HepG2 (cell line): ENCODE measurements at regions not wholly inside any gene's neighbourhood (a gene's known extent, or its start where the extent isn't known, plus 50 kb on each side); places are given as distances from the start of the nearest gene placed in this dataset.

Experiments used
- ATAC-seq: fragments of 200-7000 bp; cut with Tn5 transposase; 3 replicates; pipeline ENCODE4 v1.9.1; 2020; ENCODE audit warnings: mild to moderate bottlenecking, moderate library complexity
- BruUV-seq: library from RNA; stranded (reverse); fragments of 400-500 nt; replicated peaks from 2 replicates; lab custom pipeline; 2021; lab: Mats Ljungman, UMichigan
- CTCF ChIA-PET: fragments of 300-600 bp; formaldehyde crosslinking; extraction: SDS; loops from one replicate; lab custom pipeline; 2021; ENCODE audit warnings: low total read pairs, inconsistent platforms, low intra/inter-chr PET ratio; lab: Yijun Ruan, JAX
- POLR2A ChIA-PET: fragments of 350-600 bp; sonication (Branson Sonifier 250); formaldehyde crosslinking; loops from one replicate; lab custom pipeline; 2020; ENCODE audit warnings: antibody characterized with exemption, inconsistent platforms; lab: Yijun Ruan, JAX
- DNase-seq: peaks from one replicate; pipeline ENCODE4 v3.0.0-alpha.2; 2015; ENCODE audit warnings: low spot score
- FAIRE-seq: peaks from 3 replicates; lab custom pipeline; 2011; peaks lifted over from hg19 to GRCh38; lab: Jason Lieb, UNC
- H2AFZ ChIP-seq: one replicate; pipeline ENCODE4 v1.6.1; 2011; ENCODE audit warnings: low read length, inconsistent platforms
- H3K27ac ChIP-seq: fragments of 300-600 bp; 3 replicates; pipeline ENCODE4 v1.8.0; 2011; ENCODE audit warnings: mixed run types, mild to moderate bottlenecking, mixed read lengths, low read length, inconsistent platforms; ENCODE audit not compliant: insufficient read depth; ENCODE audit errors: extremely low read length
- H3K27me3 ChIP-seq, 2 experiments: fragments of 200-600 bp in 1 of 2; 2 replicates in 1 of 2; 3 replicates in 1 of 2; pipeline versions ENCODE4 v1.6.0 to v1.8.0; 2011; ENCODE audit warnings: low read length in 2 of 2, mild to moderate bottlenecking in 2 of 2, moderate library complexity in 2 of 2, inconsistent platforms in 1 of 2; ENCODE audit not compliant: insufficient read depth in 2 of 2, control insufficient read depth in 1 of 2
- H3K36me3 ChIP-seq, 2 experiments: fragments of 200-600 bp in 1 of 2; replicated peaks in 1 of 2; 2 replicates in 1 of 2; 3 replicates in 1 of 2; pipeline versions ENCODE4 v1.5.1 to v1.8.0; 2011; ENCODE audit warnings: low read length in 2 of 2, inconsistent platforms in 1 of 2; ENCODE audit not compliant: insufficient read depth in 2 of 2, control insufficient read depth in 1 of 2
- H3K4me1 ChIP-seq: 2 replicates; pipeline ENCODE4 v1.5.1; 2012; ENCODE audit warnings: low read length, inconsistent platforms; ENCODE audit not compliant: insufficient read depth
- H3K4me2 ChIP-seq: 2 replicates; pipeline ENCODE4 v1.6.0; 2011; ENCODE audit warnings: low read depth, low read length, inconsistent platforms
- H3K4me3 ChIP-seq, 3 experiments: fragments of 200-600 bp in 1 of 3; sonication (generic), shearing (Covaris generic) in 1 of 3; replicated peaks in 1 of 3; 2 replicates each; pipeline ENCODE4 v1.5.1; 2011 to 2016; ENCODE audit warnings: low read length in 3 of 3, inconsistent platforms in 2 of 3, low read depth in 2 of 3, mild to moderate bottlenecking in 2 of 3, control low read depth in 1 of 3, mixed read lengths in 1 of 3; ENCODE audit not compliant: insufficient read depth in 1 of 3
- H3K79me2 ChIP-seq: one replicate; pipeline ENCODE4 v1.6.1; 2011; ENCODE audit warnings: low read length, inconsistent platforms; ENCODE audit not compliant: insufficient read depth
- H3K9ac ChIP-seq: 2 replicates; pipeline ENCODE4 v1.6.0; 2011; ENCODE audit warnings: mild to moderate bottlenecking, low read depth, low read length, inconsistent platforms; ENCODE audit not compliant: insufficient read depth
- H3K9me3 ChIP-seq: 2 replicates; pipeline ENCODE4 v1.5.1; 2012; ENCODE audit warnings: mild to moderate bottlenecking, low read length
- H4K20me1 ChIP-seq: 2 replicates; pipeline ENCODE4 v1.6.0; 2011; ENCODE audit warnings: inconsistent platforms, mild to moderate bottlenecking, low read length, moderate library complexity; ENCODE audit not compliant: insufficient read depth
- MTA3 ChIP-seq: sonication (generic); formaldehyde crosslinking; IDR thresholded peaks from 2 replicates; pipeline ENCODE4 v1.4.0; 2020; ENCODE audit warnings: missing genetic modification reagents
- PHF21A ChIP-seq: sonication (generic); formaldehyde crosslinking; IDR thresholded peaks from 2 replicates; pipeline ENCODE4 v1.5.0; 2020; ENCODE audit warnings: mild to moderate bottlenecking, missing genetic modification reagents
- RERE ChIP-seq: IDR thresholded peaks from 2 replicates; pipeline ENCODE4 v1.6.1; 2016; ENCODE audit warnings: low read depth, missing genetic modification reagents, missing compliant biosample characterization
- RXRB ChIP-seq: IDR thresholded peaks from 2 replicates; pipeline ENCODE4 v1.6.1; 2016; ENCODE audit warnings: borderline replicate concordance, missing genetic modification reagents, missing compliant biosample characterization
- SRF ChIP-seq: IDR thresholded peaks from 2 replicates; pipeline ENCODE4 v1.6.1; 2011; ENCODE audit warnings: mild to moderate bottlenecking, low read depth, low read length, moderate library complexity
- THYN1 ChIP-seq: sonication (generic); formaldehyde crosslinking; IDR thresholded peaks from 2 replicates; pipeline ENCODE4 v1.8.1; 2023; ENCODE audit warnings: low read depth, mild to moderate bottlenecking, moderate library complexity, missing genetic modification reagents, borderline replicate concordance
- ZBTB26 ChIP-seq: IDR thresholded peaks from 2 replicates; pipeline ENCODE4 v1.6.1; 2016; ENCODE audit warnings: missing compliant biosample characterization, missing genetic modification reagents, borderline replicate concordance
- ZBTB38 ChIP-seq: sonication (generic); formaldehyde crosslinking; IDR thresholded peaks from 2 replicates; pipeline ENCODE4 v1.5.1; 2020; ENCODE audit warnings: mild to moderate bottlenecking, missing genetic modification reagents
- ZFX ChIP-seq: sonication (generic); formaldehyde crosslinking; IDR thresholded peaks from 2 replicates; pipeline ENCODE4 v1.4.0; 2020; ENCODE audit warnings: mild to moderate bottlenecking, low read depth, missing genetic modification reagents, moderate library complexity
- ZNF367 ChIP-seq: sonication (generic); formaldehyde crosslinking; IDR thresholded peaks from 2 replicates; pipeline ENCODE4 v1.4.0; 2020; ENCODE audit warnings: missing genetic modification reagents, borderline replicate concordance
- ZNF720 ChIP-seq: sonication (generic); formaldehyde crosslinking; IDR thresholded peaks from 2 replicates; pipeline ENCODE4 v1.4.0; 2020; ENCODE audit warnings: missing genetic modification reagents
- WGBS: methylation state at CpG from one replicate; pipeline ENCODE4 v1.1.6; 2017; ENCODE audit warnings: low lambda C conversion rate; 5-methylcytosine and 5-hydroxymethylcytosine counted together
- in situ Hi-C: cut with HindIII; loops from 2 replicates; pipeline ENCODE4 v1.10.0; 2017; ENCODE audit warnings: low pct_unique_long_range_greater_than_20kb; ENCODE audit not compliant: extremely low pct_ligation_motif_present
- intact Hi-C: fragments of 100-400 bp; cut with micrococcal nuclease; formaldehyde crosslinking; loops from one replicate; pipeline ENCODE4 v1.10.0; 2022; ENCODE audit not compliant: unreplicated experiment

- POLR2A ChIA-PET, result no interaction called here
- ATAC-seq (no peak), DNase-seq (no peak)
- Histone ChIP-seq H3K9me3 (no peaks in the 10 kb centered on the region), H3K27ac (no peak overlapping the region), H3K4me1 (no peaks in the 10 kb centered on the region), H3K79me2 (no peaks in the 10 kb centered on the region), H3K4me3 (no peak overlapping the region), H3K9ac (no peak overlapping the region), H2AFZ (no peak overlapping the region), H3K27me3 (no peaks in the 10 kb centered on the region)
- CTCF ChIA-PET, result no interaction called here
- in situ Hi-C loops (no loop called here), intact Hi-C loops (no loop called here)
- BruUV-seq, result no TSS peak
- WGBS, result under 1% methylated on average over 3 of the region's 3 CpGs
- TF ChIP-seq SRF, result no peak
- TF ChIP-seq ZFX (CRISPR knock-in tag), result no peak
- TF ChIP-seq ZBTB26 (CRISPR knock-in tag), result no peak
- no peak for TF ChIP-seq RERE (CRISPR knock-in tag)
- no peak for TF ChIP-seq THYN1
- no peak for TF ChIP-seq ZNF720 (CRISPR knock-in tag)
- no peak for TF ChIP-seq ZNF367 (CRISPR knock-in tag)
- TF ChIP-seq RXRB (CRISPR knock-in tag), result no peak
- TF ChIP-seq PHF21A, result no peak
- TF ChIP-seq MTA3 (CRISPR knock-in tag), result no peak
- TF ChIP-seq ZBTB38 (CRISPR knock-in tag), result no peak
- TF ChIP-seq, all 625 proteins: peak for 0
- H3K4me2 ChIP-seq, result no peak overlapping the region
- no peaks in the 10 kb centered on the region for H4K20me1 ChIP-seq
- no peak for FAIRE-seq
- no peaks in the 10 kb centered on the region for H3K36me3 ChIP-seq
Measured at GRCh38 chr12:91606662-91607377, 424.2 kb upstream of the DCN start.
